HG03135 (cell line): ENCODE measurements at regions not wholly inside any gene's neighbourhood (a gene's known extent, or its start where the extent isn't known, plus 50 kb on each side); places are given as distances from the start of the nearest gene placed in this dataset.

ENCODE experiments used
- ATAC-seq: cut with Tn5 transposase; IDR thresholded peaks from one replicate; pipeline ENCODE4 v1.9.1; 2021; ENCODE audit warnings: mild to moderate bottlenecking, moderate library complexity; ENCODE audit not compliant: unreplicated experiment

GRCh38 chr14:97539884-97540283 lies 742.7 kb downstream of the VRK1 start:
- no peak for ATAC-seq

DNA sequence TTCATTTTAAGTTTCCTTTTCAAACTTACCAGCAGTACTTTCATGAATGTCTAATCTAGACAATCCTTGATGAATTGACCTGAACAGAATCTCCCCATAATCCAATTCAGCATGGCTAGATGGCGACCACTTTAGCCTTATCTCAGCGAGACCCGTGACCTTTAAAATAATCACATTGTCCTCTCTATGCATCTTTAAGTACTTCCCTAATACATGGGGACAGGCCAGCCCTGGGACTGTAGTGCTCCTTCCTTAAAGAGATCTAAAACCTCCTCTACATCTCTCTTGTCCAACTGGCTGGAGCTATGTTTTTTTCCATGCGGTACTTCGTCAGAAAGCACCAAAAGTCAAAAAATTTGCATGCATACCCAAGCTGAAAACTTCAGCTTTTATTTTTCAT lies 746.0 kb downstream of the VRK1 start:
- ATAC-seq, result no peak

DNA sequence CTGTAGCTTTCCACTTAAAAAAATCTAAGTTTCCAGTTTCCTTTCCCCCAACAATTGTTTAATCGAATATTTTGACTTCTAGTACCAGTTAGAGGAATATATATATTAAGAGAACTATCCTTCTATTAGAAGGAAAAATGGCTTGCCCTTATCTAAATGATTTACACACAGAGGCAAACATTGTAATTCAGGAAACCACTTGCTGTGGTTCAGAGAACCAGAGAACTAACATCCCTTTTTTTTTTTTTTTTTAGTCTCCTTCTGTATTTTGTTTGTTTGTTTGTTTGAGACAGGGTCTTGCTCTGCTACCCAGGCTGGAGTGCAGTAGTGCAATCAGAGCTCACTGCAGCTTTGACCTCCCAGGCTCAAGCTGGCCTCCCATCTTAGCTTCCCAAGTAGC lies 746.6 kb downstream of the VRK1 start:
- ATAC-seq, result no peak

DNA sequence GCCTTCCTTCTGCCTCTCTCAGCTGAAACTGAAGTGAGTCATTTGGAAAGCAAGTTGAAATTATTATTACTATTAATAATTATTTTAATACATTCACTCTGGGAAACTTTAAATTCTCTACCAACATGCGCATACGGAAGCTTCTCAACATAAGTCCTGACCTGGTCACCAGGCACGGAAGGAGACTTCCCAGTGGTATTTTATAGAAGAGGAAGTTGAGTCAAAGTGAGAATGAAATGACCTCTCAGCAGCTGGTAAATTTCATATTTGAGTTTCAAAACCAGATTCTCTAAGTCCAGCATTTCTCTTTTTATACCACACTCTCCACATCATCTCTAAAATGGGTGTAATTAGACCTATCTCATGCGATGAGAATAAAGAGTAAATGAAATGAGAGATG lies 747.4 kb downstream of the VRK1 start:
- ATAC-seq, result no peak

DNA sequence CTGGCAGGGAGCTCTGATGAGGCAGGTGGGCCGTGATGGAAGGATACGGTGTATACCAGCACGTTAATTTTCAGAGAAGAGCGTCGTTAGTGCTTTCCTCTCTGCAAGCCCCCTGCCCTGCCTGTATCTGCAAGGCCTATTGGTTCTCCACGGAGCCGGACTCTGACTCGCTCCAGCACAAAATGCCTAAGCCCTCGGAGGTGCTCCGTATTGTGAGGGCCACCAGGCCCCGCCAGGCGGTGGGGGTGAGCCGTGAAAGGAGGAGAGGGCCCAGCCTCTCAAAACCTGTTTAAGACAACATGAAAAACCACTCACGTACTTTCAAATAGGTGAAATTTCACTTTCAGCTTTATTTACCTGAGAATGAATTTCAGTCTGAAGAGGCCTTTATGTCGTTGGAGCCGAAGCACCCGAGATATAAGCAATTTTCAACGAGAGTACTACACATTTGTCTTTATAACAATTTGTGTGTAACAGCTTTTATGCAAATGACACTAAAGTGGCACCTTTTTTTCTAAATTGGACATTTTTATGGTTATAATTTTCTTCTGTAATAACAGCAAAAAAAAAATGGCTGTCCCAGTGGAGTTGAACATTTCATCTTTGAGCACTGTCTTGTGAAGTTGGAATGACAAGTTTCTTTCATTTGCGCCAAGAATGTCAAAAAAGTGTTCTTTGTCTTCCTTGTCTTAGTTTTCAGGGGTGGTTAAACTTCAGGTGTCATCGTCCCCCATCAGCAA lies 749.5 kb downstream of the VRK1 start:
- ATAC-seq, result no peak

DNA sequence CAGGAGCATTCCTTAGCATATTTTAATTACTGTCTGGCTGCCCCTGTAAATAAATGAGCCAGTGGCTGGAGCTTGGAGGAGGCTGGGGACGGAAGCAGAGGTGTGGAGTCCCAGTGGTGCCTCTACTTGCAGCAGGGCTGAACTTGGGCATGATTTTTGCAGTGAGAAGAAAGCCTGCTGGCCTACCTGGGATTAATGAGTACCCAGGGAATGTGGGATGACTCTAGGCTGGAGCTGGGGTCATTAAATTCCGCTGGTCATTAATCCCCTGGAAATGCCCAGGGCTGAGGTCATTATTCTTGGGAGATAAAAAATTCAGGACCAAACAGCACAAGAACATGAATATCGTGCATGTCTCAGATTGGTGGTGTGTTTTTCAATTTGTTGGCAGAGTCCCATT lies 753.3 kb downstream of the VRK1 start:
- ATAC-seq, result no peak

GRCh38 chr14:97554597-97554996 lies 757.4 kb downstream of the VRK1 start:
- no peak for ATAC-seq

DNA sequence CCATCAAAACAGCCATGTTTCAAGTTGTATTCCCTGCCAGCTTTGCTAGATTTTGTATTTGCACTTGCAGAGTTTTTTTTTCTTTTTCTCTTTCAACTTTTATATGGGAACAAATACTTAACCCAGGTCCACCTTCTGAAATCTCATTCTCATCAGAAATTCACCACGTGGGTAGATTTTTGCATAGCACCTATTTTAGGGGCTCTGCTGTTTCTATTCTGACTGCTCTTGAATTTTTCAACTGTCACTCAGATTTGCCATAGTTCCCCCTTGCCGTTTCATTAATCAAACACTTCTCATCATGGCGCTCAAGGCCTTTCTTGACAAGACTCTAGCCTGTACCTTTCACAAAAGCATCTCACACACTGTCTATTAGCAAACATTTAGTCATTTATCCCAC lies 767.2 kb downstream of the VRK1 start:
- no peak for ATAC-seq

DNA sequence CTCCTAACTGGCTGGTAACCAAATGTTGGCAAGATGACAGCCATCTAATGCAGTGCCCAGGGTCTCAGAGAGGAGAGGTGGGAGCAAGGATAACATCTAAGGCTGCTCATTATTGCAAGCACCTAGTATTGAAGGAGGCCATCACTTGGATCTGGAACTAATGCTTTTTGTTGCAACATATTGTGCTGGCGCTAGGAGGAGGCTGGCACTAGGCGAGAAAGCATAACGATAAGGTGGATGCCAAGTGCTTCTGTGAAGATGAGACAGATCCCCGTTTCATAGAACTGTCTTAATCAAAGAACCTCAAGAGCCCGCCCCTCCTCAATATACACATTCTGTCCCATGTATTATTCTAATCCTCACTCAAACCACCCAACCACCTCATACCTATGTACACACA lies 774.0 kb downstream of the VRK1 start:
- no peak for ATAC-seq

GRCh38 chr14:97571866-97572555 lies 774.8 kb downstream of the VRK1 start:
- no peak for ATAC-seq

- no peak for ATAC-seq
These were observed 775.6 kb downstream of the VRK1 start for GRCh38 chr14:97572583-97573458.

DNA sequence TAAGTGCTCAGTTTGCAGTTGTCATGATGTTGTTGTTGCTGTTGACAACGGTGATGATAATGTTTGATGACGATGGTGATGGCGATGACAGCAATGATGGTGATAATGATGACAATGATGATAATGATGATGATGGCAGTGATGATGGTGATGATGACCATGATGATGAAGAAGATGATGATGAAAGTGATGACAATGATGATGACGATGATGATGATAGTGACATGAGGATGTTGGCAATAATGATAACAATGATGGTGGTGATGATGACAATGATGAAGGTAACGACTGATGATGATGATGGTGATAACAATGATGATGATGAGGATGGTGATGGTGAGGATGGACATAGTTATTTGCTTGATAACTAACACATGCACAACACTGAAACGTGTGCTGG lies 778.5 kb downstream of the VRK1 start:
- ATAC-seq, result no peak

DNA sequence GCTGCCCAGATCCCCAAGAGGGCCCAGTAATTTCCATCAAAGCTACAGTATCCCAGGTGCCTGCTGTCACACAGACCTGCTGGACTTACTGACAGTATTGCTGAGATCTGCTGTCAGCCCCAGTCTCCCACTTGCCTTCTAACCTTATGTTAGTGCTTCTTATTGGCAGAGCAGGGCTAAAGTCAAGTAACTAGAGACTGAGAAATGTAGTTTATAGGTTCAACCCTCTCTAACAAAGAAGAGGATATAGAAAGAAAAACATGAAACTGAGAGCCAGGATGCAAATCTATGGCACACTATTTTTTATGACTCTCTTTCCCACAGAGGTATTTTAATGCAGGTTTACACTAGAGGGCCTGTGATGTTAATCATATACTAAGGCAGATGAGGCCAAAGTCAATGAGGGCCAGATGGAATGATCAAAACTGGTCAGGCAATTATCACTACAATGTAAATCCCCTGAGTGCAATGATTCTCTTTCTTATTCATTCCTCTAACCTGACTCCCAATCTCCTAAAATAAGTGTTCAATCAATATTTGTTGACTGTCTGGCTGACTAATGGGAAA lies 781.9 kb downstream of the VRK1 start:
- ATAC-seq, result no peak

- no peak for ATAC-seq
These were observed 783.8 kb downstream of the VRK1 start for GRCh38 chr14:97581016-97581415.

DNA sequence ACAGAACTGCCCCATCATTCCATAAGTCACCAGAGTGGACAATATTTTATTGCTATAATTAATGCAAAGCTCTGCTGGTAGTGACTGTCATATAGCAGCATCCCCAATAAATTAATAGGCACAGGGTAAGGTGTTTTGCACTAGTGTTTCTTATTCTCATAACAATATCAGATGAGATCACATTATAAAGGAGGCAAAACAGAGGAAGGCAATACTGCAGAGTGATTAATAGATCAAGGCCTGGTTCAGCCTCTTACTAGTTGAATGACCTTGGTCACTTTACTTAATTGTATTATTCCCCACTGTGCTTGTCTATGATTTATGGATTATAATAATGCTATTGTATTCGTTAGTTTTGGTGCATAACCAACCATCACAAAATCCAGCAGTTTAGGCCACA lies 784.8 kb downstream of the VRK1 start:
- no peak for ATAC-seq

DNA sequence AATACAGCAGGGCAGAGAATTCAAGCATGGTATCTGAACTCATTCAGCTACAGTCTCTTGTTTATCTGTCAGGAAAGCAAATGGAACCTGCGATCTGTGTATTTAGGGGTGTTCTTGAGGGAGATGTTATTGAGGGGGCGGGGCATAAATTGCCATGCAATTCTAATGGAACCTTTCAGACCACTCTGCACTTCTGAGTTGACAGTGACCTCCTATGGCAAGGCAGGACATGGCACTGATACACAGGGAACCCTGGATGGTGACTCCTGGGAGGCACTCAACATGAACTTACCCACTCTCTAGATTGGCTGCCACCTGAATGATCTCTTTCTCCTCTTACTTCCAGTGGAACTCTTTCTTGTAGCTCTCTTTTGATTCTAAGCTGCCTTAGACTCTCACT lies 787.3 kb downstream of the VRK1 start:
- no peak for ATAC-seq

GRCh38 chr14:97592341-97592980 lies 795.3 kb downstream of the VRK1 start:
- ATAC-seq, result no peak

- ATAC-seq, result no peak
These were observed 797.1 kb downstream of the VRK1 start for GRCh38 chr14:97594306-97594705.

DNA sequence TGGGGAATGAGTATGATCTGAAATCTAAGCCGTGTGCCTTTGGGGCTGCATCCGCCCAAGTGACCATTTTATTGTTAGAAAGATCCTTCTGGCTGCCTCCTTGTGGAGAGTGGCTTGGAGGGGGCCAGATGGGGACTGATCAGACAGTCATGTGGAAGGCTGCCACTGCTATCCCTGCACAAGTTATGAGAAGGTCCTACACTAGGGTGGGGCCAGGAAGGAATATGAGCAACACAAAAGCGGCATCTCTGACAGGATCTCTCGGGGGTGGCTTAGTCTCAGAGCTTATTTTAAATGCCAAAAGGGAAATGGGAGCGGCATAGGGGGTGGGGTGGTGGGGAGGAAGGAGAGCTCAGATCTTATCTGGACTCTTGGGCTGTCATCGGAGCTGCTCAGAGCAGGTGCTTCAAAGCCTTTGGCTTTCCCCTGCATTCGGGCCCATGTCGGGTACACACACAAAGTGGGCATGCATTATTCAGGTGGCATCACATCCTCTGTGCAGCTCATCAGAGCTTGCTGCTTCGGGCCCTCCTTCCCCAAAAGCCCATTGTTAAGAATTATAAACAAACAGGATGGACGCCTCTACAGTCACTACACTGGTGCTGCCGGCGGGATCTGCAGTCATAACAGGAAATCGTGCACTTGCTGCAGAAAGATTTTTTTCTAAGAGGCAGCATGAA lies 805.4 kb downstream of the VRK1 start:
- ATAC-seq, result no peak

- no peak for ATAC-seq
These were observed 806.0 kb downstream of the VRK1 start for GRCh38 chr14:97603201-97603600.
